HK-2 (cell line): ENCODE measurements at regions not wholly inside any gene's neighbourhood (a gene's known extent, or its start where the extent isn't known, plus 50 kb on each side); places are given as distances from the start of the nearest gene placed in this dataset.
"Not testable (repeated sequence)": the region's sequence is repeated elsewhere in the genome, so short reads cannot be mapped to it uniquely, and the experiment has no call there.

Experiments
- DNase-seq: peaks from one replicate; pipeline ENCODE4 v3.0.0-alpha.2; 2018; ENCODE audit not compliant: unreplicated experiment

DNA sequence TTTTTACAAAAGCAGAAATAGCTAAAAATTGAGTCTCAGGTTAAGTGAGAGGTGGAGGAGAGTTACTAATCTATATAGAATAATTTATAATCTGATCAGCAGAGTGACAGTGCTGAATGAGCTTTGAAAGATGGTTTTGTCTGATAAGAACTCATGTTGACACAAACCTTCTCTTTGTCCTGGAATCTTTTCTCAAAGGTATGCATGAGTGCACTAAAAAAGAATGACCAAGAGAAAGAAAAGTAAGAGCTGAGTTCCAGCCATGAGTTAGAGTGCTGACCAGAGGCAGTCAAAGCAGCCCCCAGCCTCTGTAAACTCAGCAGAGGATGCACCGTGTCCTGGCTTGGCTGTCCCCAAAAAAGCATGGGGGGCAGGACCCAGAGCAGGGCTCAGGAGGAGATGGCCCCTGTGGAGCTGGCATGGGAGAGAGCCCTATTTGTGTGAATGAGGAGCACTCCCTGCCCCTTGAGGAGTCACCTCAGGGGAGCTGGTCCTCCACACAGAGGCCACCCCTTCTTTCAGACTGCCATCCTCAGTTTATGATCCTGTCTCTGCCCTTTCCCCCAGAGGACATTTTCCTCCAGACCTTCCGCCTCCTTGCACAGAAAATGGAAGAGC is 129.8 kb downstream of the SEC23A start:
- no peak for DNase-seq

DNA sequence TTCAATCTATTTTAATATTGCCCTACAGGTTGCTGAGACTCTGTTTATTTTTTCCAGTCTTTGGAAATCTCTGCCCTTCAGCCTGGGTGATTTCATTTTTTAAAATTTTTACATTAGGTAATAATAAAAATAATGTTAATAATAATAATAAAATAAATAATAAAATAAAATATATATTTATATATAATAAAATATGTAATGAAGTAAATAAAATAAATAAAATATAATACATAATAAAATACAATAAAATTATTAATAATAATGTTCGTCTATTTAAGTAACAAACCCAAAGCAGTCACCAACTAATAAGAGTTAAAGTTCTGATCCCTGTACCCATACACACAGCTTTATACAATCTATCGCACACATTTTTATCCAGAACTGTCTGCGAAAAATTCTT is 130.5 kb downstream of the SEC23A start:
- DNase-seq, result no peak

DNA sequence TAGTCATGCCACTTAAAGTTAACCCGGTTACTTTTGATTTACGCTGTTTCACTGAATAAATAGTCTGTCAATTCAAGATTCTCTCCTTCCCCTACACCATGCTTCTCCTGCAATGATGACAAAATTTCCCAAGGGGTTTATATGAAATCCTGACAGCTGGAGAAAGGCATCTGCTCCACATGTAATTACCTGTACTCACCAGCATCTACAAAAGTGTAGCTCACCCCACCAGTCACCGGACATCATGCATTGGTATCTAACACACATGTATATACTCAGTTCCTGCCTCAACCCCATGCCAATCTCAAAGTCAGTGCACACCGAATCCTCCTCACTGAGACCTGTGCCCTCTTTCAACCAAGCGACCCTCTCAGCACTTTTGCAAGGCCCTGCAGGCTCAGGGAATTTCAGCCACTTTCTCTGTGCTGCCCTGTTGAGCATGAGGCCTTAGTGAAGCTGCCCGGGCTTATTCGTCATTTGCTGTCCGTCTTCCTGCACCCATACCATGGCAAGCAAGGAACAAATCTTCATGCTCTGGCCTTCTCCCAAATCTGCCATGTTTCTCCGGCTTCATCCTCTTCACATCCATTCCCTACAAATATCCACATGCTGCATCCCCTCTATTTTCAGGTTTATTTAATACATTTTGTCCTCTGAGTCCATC is 131.6 kb downstream of the SEC23A start:
- DNase-seq, result no peak

DNA sequence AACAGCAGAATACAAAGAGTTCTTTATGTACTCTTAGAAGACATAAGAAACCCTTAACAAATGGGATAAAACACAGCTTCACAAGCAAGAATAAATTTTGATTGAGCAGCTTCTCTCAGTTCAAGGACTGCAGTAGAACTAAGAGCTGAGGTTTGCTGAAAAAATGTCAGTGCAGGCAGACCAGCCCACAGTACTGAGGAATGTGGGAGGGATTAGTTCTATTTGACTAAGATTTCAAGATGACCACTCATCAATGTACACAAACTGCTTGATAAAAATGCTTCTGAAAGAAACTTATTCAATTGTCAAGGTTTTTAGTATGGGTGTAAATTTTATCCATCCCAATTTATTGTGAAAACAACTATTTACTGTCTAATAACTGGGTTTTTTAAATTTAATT is 138.4 kb downstream of the SEC23A start:
- peak; percentile 25 for DNase-seq

DNA sequence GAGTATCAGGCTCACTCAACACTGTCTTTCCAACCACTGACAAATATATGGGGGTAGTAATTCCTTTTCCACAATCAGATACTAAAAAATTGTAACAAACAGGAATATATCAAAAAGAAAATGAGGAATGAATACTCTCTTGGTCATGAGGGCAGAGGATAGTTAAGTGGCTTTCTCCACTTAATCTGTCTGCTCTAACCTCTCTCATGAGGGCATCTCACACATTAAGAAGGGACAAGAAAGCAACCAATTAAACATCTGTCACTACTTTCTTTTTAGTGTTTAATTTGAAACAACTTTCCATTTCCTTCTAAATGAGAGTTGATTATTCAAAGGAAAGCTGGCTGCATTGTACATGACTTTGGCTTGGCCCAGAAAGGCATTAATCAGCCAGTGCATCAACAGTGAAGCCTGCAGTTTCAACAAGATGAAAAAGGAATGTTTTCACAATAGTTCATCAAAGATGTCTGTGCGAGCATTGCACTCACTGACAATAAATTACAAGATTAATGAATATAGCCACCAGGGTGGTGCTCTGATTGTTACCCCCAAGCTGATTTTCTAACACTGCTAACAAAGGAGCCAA is 142.0 kb downstream of the SEC23A start:
- DNase-seq, result no peak

DNA sequence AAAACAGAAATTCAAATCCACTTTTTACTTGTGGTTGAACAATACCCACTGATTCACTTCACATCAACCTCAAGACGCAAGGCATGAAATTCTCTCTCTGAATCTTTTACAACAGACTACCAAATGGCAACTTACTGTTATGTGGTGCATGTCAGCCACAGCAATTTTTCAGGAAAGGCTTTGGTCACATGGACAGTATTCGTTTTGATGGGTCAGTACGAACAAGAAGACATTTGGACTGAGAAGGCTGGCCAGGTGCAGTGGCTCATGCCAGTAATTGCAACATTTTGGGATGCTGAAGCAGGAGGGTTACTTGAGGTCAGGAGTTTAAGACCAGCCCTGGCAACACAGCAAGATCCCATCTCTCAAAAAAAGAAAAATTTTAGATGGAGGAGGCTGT is 144.0 kb downstream of the SEC23A start:
- DNase-seq, result no peak

DNA sequence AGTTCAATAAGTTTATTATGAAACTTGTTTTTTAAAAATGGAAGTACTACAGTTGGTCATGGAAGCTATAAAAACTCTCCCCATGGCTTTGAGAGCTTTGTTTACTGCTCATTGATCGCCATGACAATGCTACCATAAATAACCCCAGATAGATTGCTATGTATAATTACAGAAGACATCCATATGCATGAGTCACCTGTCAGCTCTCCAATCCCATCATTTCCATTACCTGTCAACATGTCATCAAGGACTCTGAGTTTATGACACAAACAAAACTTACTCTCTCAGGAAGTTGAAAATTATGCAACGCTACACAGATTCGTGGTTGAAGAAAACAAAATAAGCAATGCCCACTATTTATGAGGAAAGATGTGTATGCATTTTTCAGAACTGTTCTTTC is 144.4 kb downstream of the SEC23A start:
- no peak for DNase-seq

DNA sequence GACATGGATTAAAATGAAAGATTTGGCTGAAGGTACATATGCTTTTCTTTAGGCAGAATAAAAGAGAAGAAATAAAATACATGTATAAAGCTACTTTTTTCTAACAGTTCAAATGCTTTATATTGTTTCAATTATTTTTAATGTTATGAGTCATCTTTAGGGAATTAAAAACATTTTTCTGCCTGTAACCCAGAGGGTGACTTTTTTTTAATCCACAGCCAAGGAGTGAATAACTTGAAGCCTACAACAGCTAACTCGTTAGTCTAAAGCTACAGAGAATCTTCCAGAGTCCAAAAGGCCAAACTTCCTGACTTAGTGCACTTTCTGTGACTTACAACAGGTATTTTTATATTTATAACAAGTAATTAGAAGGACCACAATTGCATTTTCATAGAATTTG is 151.6 kb downstream of the SEC23A start:
- DNase-seq, result no peak

DNA sequence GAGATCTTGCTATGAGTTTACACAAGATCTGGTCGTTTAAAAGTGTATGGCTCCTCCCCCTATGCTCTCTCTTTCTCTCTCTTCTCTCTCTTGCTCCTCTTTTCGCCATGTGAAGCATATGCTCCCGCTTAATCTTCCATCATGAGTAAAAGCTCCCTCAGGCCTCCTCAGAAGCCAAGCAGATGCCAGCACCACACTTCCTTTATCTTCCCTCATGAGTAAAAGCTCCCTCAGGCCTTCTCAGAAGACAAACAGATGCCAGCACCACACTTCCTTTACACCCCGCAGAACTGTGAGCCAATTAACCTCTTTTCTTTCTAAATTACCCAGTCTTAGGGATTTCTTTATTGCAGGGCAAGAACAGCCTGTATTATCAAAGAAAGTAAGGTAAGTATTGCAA is 152.4 kb downstream of the SEC23A start:
- DNase-seq, result no peak

DNA sequence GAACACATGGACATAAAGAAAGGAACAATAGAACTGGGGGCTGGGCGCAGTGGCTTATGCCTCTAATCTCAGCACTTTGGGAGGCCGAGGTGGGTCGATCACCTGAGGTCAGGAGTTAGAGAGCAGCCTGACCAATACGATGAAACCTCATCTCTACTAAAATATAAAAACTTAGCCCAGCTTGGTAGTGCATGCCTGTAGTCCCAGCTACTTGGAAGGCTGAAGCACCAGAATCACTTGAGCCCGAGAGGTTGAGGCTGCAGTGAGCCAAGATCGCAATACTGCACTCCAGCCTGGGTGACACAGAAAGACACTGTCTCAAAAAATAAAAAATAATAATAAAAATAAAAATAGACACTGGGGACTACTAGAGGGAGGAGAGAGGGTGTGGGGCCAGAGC is 154.5 kb downstream of the SEC23A start:
- DNase-seq, result no peak

DNA sequence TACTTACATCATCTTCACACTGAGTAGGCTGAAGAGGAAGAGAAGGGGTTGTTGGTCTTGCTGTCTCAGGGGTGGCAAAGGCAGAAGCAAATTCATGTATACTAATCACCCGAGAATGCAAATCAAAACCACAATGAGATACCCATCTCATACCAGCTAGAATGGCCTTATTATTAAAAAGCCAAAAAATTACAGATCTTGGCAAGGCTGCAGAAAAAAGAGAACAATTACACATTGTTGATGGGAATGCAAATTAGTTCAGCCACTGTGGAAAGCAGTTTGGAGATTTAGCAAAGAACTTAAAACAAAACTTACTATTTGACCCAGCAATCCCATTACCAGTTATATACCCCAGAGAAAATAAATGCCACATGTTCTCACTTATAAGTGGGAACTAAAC is 154.9 kb downstream of the SEC23A start:
- DNase-seq, result no peak

DNA sequence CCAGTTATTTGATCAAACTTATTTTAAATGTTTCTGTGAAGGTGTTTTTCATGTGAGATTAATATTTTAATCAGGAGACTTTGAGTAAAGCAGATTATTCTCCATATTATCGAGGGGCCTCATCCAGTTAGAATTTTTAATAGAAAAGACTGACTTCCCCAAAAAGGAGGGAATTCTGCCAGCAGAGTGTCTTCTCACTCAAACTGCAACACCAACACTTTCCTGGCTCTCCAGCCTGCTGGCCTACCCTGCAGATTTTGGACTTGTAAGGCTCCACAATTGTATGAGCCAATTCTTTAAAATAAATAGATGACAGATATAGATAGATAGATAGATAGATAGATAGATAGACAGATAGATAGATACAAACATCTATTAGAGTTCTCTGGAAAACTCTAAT is 155.7 kb downstream of the SEC23A start:
- DNase-seq, result no peak

DNA sequence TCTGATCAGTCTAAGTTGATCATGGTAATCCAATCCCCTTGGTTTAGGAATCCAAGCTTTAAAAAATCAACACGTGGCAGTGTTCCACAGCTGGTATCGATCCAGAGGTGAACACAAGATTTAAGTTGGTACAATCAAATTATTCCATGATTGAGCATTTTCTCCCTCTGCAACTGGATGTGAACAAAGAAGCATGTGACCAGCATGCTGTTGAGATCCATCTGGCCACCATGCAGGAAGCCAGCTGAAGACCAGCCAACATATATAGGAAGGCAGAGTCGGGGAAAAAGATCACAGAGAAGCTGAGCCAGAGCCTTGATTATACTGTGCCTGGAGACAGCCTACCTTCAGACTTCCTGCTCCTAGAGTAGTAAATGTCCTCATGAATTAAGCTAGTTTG is 158.3 kb downstream of the SEC23A start:
- no peak for DNase-seq

DNA sequence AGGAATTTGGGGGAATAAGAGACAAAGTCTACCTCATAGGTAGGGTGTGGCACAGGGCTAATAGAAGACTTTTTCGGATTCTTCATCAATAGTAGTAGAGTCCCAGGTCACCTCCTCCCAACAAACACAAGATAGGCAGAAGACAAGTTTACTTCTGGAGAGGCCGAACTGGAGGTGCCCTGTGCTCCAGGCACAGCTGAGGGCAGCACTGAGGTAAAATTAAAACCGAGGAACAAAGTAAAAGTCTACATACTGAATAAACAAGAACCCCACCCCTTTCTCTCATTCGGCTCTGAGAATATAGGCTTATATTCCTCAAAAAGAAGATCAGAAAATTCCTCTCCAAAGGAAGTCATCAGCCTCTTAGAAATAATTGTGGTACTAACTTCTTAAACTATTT is 161.5 kb downstream of the SEC23A start:
- DNase-seq, result no peak

DNA sequence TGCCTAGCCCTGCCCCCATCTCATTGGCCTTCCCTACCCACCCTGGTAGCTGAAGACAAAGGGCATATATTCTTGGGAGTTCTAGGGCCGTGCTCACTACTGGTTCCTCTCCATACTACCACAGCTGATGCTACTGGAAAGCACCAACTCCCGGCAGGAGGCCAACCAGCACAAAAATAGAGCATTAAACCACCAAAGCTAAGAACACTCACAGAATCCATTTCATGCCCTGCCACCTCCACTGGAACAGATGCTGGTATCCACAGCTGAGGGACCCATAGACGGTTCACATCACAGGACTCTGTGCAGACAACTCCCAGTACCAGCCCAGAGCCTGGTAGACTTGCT is 170.4 kb downstream of the SEC23A start:
- DNase-seq, result not testable (repeated sequence)

DNA sequence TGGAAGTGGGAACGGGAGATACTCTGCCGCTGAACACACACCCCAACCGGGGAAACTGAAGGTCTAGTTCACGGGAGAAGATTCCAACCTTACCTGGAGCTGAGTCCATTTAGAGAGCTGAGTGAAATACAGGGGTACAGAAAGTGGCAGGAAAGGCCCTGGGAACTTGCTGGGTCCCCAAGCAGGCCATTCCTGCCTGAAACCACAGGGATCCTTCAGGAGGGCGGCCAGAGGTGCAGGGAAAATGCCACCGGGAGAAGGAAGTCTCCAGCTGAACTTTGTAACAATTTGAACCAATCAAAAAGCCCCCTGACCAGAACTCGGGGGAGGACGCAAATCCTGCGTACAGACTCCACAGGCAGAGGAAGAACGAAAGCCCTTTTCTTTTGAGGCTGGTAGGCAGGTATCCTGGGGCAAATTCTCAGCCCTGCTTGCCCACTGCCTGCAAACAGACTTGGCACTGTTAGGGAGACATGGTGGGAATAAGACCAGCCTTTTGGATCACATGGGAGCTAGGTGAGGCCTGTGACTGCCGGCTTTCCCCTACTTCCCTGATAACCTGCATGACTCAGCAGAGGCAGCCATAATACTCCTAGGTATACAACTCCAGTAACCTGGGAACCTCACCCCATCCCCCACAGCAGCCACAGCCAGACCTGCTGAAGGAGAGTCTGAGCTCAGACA is 170.9 kb downstream of the SEC23A start:
- peak; percentile 6 for DNase-seq

DNA sequence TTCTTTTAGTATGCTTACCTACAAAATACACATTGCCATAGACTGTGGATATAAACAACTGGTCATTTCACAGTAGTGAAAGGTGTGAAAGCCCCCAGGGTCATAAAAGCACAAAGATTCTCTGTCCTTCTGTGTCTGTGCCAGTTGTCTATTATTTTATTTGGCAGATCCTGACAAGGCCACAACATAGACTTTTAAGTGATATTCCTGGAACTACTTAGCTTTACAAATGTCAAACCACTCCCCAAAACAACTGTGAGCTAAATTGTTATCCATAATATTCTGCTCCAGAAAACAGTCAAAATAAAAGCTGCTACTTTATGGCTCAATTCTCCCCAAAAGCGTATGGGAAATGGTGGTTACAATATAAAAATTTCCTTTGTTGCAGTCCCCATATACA is 172.1 kb downstream of the SEC23A start:
- no peak for DNase-seq

DNA sequence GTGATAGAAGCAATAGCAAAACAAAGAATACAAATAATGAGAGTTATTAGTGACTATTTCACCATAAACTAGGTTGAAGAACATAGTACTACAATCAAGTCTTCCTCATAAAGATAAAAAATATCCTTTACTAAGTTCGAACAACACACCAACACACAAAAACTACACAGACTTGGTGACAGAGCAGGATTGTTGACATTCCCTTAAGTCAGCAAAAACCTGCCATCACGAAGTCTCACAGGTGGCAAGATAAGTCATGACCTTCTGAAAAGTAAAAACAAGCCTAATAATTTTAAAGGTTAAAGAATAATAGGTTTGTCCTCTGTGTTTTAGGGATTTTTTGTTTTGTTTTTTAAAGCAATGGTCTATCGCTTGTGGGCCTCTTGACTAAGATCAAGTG is 173.0 kb downstream of the SEC23A start:
- DNase-seq, result no peak

DNA sequence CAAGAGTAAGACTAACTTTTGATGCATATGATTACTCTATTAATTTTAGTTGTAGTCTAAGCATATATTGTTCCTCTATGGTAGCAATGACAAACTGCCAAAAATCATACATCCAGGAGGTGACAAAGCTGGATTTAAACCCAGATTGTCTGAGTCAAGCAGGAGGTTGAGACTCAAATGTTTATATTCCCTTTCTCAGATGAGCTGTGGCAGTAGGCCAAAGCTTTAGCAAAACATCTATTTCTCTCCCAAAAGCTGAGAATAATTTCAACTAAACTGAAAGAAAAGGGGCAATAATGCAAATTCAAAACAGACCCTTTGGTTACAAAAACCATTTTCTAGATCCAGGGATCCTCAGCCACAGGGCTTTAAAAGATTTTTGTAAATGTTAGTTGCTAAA is 173.6 kb downstream of the SEC23A start:
- DNase-seq, result no peak

DNA sequence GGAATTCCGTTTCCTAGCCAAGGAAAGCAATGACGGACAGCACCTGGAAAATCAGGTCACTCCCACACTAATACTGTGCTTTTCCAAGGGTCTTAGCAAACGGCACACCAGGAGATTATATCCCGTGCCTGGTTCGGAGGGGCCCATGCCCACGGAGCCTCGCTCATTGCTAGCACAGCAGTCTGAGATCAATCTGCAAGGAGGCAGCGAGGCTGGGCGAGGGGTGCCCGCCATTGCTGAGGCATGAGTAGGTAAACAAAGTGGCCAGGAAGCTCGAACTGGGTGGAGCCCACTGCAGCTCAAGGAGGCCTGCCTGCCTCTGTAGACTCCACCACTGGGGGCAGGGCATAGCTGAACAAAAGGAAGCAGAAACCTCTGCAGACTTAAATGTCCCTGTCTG is 181.1 kb downstream of the SEC23A start:
- not testable (repeated sequence) for DNase-seq

DNA sequence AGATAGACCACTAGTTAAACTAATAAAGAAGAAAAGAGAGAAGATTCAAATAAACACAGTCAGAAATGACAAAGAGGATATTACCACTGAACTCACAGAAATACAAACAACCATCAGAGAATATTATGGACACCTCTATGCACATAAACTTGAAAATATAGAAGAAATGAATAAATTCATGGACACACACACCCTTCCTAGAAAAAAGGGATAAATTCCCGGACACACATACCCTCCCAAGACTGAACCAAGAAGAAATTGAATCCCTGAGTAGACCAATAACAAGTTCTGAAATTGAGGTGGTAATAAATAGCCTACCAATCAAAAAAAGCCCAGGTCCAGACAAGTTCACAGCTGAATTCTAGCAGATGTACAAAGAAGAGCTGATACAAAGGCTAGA is 187.9 kb downstream of the SEC23A start:
- no peak for DNase-seq

DNA sequence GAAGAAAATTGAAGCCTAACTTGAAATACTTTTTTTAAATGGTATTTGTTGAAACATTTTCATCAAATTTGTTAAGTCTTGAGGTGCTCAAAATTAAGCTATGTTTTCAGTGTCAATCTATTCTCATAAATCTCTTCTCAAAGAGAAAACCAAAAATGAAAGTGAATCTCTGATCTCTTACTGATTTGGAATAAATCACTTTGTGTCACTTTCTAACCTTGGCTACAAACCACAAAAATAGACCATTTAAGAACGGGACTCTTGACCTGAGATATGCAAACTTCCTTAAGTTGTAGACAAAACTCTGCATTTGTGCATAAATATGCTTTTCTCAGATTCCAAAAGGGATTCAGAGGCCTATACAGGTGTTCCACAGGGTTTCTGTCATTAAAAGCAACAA is 192.9 kb downstream of the SEC23A start:
- DNase-seq, result no peak

DNA sequence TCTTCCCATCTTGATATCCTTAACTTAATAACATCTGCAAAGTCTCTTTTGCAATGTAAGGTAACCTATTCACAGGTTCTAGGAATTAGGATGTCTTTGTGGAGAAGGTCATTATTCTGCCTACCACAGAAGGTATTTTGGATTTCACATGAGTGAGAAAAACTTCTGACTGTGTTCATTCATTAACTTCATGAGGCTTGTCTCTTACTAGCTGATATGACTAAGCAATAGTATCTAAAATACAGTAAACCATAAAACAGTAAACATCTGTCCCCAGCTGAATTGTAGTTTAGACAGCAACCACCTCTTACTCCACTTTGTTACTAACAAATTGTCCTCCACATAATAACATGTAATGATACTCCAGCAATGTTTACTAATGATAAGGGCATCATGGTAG is 198.1 kb downstream of the SEC23A start:
- DNase-seq, result no peak
